ENCODE measurements at regions not wholly inside any gene's neighbourhood (a gene's known extent, or its start where the extent isn't known, plus 50 kb on each side); places are given as distances from the start of the nearest gene placed in this dataset.

- BruUV-seq (replicated peaks): no TSS peak
- CTCF ChIA-PET (ENCODE audit: low intra/inter-chr PET ratio): no interaction called here
- TF ChIP-seq ZNF644 (tag; IDR thresholded peaks at IDR 0.05; ENCODE audit: low read depth) (no peak), CTBP1 (IDR thresholded peaks at IDR 0.05; ENCODE audit: borderline replicate concordance) (no peak), BRD9 (IDR thresholded peaks at IDR 0.05; ENCODE audit: low read depth, partially characterized antibody) (no peak), ZFPM2 (CRISPR knock-in tag; IDR thresholded peaks at IDR 0.05) (no peak), HDGF (IDR thresholded peaks at IDR 0.05) (no peak), USF2 (CRISPR knock-in tag; IDR thresholded peaks at IDR 0.05) (no peak), NRF1 (conservative IDR thresholded peaks at IDR 0.05 in 1 of 2, IDR thresholded peaks at IDR 0.05 in 1 of 2) (no peak), SMAD3 (CRISPR knock-in tag; conservative IDR thresholded peaks at IDR 0.05) (no peak), KLF1 (tag; IDR thresholded peaks at IDR 0.05) (no peak), TAF15 (IDR thresholded peaks at IDR 0.05; ENCODE audit: low read depth, low read length) (no peak), PTRF (tag; IDR thresholded peaks at IDR 0.05) (no peak)
- TF ChIP-seq, protein P1, sequence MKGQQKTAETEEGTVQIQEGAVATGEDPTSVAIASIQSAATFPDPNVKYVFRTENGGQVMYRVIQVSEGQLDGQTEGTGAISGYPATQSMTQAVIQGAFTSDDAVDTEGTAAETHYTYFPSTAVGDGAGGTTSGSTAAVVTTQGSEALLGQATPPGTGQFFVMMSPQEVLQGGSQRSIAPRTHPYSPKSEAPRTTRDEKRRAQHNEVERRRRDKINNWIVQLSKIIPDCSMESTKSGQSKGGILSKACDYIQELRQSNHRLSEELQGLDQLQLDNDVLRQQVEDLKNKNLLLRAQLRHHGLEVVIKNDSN (CRISPR knock-in tag; IDR thresholded peaks at IDR 0.05): no peak
- TF ChIP-seq, protein P2, sequence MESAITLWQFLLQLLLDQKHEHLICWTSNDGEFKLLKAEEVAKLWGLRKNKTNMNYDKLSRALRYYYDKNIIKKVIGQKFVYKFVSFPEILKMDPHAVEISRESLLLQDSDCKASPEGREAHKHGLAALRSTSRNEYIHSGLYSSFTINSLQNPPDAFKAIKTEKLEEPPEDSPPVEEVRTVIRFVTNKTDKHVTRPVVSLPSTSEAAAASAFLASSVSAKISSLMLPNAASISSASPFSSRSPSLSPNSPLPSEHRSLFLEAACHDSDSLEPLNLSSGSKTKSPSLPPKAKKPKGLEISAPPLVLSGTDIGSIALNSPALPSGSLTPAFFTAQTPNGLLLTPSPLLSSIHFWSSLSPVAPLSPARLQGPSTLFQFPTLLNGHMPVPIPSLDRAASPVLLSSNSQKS (CRISPR knock-in tag; IDR thresholded peaks at IDR 0.05): no peak
- TF ChIP-seq, protein P3, sequence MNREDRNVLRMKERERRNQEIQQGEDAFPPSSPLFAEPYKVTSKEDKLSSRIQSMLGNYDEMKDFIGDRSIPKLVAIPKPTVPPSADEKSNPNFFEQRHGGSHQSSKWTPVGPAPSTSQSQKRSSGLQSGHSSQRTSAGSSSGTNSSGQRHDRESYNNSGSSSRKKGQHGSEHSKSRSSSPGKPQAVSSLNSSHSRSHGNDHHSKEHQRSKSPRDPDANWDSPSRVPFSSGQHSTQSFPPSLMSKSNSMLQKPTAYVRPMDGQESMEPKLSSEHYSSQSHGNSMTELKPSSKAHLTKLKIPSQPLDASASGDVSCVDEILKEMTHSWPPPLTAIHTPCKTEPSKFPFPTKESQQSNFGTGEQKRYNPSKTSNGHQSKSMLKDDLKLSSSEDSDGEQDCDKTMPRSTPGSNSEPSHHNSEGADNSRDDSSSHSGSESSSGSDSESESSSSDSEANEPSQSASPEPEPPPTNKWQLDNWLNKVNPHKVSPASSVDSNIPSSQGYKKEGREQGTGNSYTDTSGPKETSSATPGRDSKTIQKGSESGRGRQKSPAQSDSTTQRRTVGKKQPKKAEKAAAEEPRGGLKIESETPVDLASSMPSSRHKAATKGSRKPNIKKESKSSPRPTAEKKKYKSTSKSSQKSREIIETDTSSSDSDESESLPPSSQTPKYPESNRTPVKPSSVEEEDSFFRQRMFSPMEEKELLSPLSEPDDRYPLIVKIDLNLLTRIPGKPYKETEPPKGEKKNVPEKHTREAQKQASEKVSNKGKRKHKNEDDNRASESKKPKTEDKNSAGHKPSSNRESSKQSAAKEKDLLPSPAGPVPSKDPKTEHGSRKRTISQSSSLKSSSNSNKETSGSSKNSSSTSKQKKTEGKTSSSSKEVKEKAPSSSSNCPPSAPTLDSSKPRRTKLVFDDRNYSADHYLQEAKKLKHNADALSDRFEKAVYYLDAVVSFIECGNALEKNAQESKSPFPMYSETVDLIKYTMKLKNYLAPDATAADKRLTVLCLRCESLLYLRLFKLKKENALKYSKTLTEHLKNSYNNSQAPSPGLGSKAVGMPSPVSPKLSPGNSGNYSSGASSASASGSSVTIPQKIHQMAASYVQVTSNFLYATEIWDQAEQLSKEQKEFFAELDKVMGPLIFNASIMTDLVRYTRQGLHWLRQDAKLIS (CRISPR knock-in tag; IDR thresholded peaks at IDR 0.05): no peak
- H2AFZ ChIP-seq (ENCODE audit: low read depth, low read length): no peak overlapping the region
- POLR2A ChIA-PET: interaction anchor here (0.6 to 0.7 kb wide), 2 partner anchors 68 to 1277 kb away, joined by 3 to 4 read pairs; no protein-coding TSS in a partner anchor
- H3K27me3 ChIP-seq (ENCODE audit: control insufficient read depth in 2 of 2, insufficient read depth in 2 of 2, low read length in 2 of 2): 0 out of 5 replicates have a peak, but pooled peaks cover 0 to 3% of the 10 kb centered on the region in 2 experiments
- no peak overlapping the region for H3K27ac ChIP-seq (ENCODE audit: extremely low read depth, low read depth, low read length)
- no peak overlapping the region for H3K4me3 ChIP-seq
- DNase-seq (ENCODE audit: extremely low read depth in 1 of 4, low spot score in 3 of 4) (no peak), FAIRE-seq (no peak), ATAC-seq (no peak)
- whole genome bisulfite sequencing (ENCODE audit: insufficient coverage, low coverage, missing lambda C conversion rate): 30% methylated on average over 2 of the region's 2 CpGs
- no peak overlapping the region for H3K9ac ChIP-seq (ENCODE audit: insufficient read depth in 1 of 2, low read depth in 2 of 2, low read length in 2 of 2)
- H3K9me3 ChIP-seq (replicated peaks; ENCODE audit: control insufficient read depth, insufficient read depth, low read depth, low read length): no peaks in the 10 kb centered on the region
- no peaks in the 10 kb centered on the region for H3K79me2 ChIP-seq (ENCODE audit: control insufficient read depth, insufficient read depth, low read length)
- H3K4me2 ChIP-seq (ENCODE audit: insufficient read depth, low read length): no peak overlapping the region
- no peaks in the 10 kb centered on the region for H3K9me1 ChIP-seq (ENCODE audit: control insufficient read depth, insufficient read depth, low read length)
- intact Hi-C loops (cut with micrococcal nuclease): no loop called here
- H3K36me3 ChIP-seq (ENCODE audit: control insufficient read depth, insufficient read depth, low read length): no peaks in the 10 kb centered on the region
- no peaks in the 10 kb centered on the region for H4K20me1 ChIP-seq (replicated peaks; ENCODE audit: control insufficient read depth, insufficient read depth, low read length)
- H3K4me1 ChIP-seq (replicated peaks in 1 of 2; ENCODE audit: control insufficient read depth in 2 of 2, insufficient read depth in 2 of 2, low read length in 2 of 2): no peaks in the 10 kb centered on the region
- in situ Hi-C loops (cut with MboI): no loop called here
Measured at GRCh38 chr5:56367748-56368147, 134.6 kb upstream of the ANKRD55 start.

Data from K562 (cell line).